Right ventricle myocardium inferior (tissue), 1 donor: ENCODE measurements at regions not wholly inside any gene's neighbourhood (a gene's known extent, or its start where the extent isn't known, plus 50 kb on each side); places are given as distances from the start of the nearest gene placed in this dataset.

ENCODE experiments used
- ATAC-seq: fragments of 200-7000 bp; cut with Tn5 transposase; one replicate; pipeline ENCODE4 v1.9.1; 2020; ENCODE audit warnings: mild to moderate bottlenecking, moderate library complexity
- DNase-seq: peaks from one replicate; pipeline ENCODE4 v3.0.0; 2021; ENCODE audit errors: missing footprints
- intact Hi-C: fragments of 100-400 bp; cut with DNase I; formaldehyde crosslinking; loops from one replicate; pipeline ENCODE4 v1.11.0; 2022
- donor health status: DM: no; HTN: yes; CAD: no; lungs with severe emphysema.

DNA sequence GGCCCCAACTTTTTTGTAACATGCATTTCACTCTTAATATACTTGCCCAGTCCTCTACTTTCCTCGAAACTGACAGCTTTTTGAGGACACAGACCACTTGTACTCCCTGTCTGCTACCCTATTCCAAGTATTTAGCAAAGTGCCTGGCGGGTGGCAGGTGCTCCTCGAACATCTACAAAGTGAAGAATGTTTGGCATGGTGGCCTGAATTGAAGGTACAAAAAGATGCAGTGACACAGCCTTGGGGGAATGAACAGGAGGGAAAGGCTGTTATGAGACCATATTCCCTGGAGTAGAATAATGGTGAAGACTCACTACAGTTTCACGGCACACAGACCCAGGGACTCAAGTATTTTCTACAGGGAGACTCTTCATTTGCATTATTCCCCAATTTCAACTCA, 590.9 kb downstream of the PRELID2 start:
- ATAC-seq (no peak), DNase-seq (no peak)
- intact Hi-C loops = no loop called here

- DNase-seq (no peak), ATAC-seq (no peak)
- intact Hi-C loops = no loop called here
These were observed 592.1 kb downstream of the PRELID2 start for GRCh38 chr5:145243016-145243415.

- ATAC-seq = no peak
- no peak for DNase-seq
- intact Hi-C loops = no loop called here
These were observed 592.6 kb downstream of the PRELID2 start for GRCh38 chr5:145242551-145242950.

- intact Hi-C loops = no loop called here
These were observed 597.3 kb downstream of the PRELID2 start for GRCh38 chr5:145237843-145238242.

GRCh38 chr5:145236983-145237382, 598.2 kb downstream of the PRELID2 start:
- intact Hi-C loops = no loop called here
- DNase-seq (no peak), ATAC-seq (no peak)

More at GRCh38 chr5:145237843-145238242, 597.3 kb downstream of the PRELID2 start:
- ATAC-seq = no peak
- DNase-seq = no peak

GRCh38 chr5:145236127-145236526, 599.0 kb downstream of the PRELID2 start:
- no peak for ATAC-seq
- intact Hi-C loops = no loop called here
- no peak for DNase-seq

DNA sequence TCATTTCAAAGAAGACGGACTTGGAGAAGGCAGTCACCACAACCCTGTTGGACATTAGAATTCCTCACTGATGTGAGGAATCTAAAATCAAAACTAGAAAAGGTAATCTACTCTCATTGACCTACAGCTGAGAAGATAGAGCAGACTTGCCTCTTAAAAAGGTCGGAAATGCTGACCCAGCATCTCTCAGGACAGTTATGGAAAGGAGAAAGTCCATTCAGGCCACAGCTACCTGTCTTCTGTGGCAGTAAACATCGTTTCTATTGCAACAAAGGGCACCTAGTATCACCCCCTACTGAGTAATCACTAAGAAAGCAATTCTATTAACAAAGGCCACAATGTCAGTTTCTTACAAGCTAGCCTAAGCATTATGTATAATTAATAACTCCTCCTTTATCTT, 601.7 kb downstream of the PRELID2 start:
- intact Hi-C loops = no loop called here
- no peak for ATAC-seq
- no peak for DNase-seq

GRCh38 chr5:145230781-145231180, 604.4 kb downstream of the PRELID2 start:
- no peak for ATAC-seq
- no peak for DNase-seq
- intact Hi-C loops = no loop called here

GRCh38 chr5:145228564-145228963, 606.6 kb downstream of the PRELID2 start:
- intact Hi-C loops = no loop called here
- peak; percentile 58 for DNase-seq
- ATAC-seq = no peak

DNA sequence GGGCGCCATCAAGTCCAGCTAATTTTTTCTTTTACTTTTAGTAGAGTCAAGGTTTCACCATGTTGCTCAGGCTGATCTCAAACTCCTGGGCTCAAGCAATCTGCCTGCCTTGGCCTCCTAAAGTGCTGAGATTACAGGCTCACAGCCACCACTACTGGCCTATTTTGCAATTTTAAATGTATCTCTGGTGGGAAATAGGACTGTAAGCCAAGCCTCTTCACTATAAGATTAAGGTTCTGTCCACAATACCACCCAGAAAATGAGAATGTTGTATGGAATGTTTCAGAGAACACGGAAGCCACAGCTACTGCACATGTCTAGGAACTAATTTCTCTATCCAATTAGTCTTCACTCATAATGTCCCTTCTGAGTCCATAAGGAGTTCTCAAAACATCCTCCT, 607.3 kb downstream of the PRELID2 start:
- intact Hi-C loops = no loop called here
- DNase-seq (no peak), ATAC-seq (no peak)

GRCh38 chr5:145226726-145227125, 608.4 kb downstream of the PRELID2 start:
- DNase-seq = no peak
- no peak for ATAC-seq
- intact Hi-C loops = no loop called here

GRCh38 chr5:145225529-145225928, 609.6 kb downstream of the PRELID2 start:
- DNase-seq = no peak
- intact Hi-C loops = no loop called here
- ATAC-seq = no peak

DNA sequence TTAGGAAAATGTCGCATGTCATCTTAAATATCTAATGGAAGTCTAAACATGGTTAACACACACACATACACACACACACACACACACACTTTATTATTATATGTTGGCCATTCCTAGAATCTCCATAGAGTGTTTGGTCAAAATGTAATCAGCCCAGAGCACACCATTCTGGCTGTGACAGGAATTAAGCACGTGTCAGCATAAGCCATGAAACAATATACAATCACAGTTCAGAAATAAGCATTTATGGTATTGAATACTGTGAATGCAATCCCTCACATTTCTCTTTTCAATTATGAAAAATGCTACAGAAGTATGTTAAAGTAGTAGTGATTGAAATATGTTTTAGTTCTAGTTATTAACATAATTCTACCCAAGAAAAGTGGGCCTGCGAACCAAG, 611.6 kb downstream of the PRELID2 start:
- ATAC-seq (no peak), DNase-seq (no peak)
- intact Hi-C loops = no loop called here

- intact Hi-C loops = no loop called here
- no peak for ATAC-seq
- DNase-seq = no peak
These were observed 612.5 kb downstream of the PRELID2 start for GRCh38 chr5:145222622-145223021.

GRCh38 chr5:145221416-145221815, 613.7 kb downstream of the PRELID2 start:
- intact Hi-C loops = no loop called here
- DNase-seq (no peak), ATAC-seq (no peak)

GRCh38 chr5:145220481-145220880, 614.7 kb downstream of the PRELID2 start:
- intact Hi-C loops = no loop called here
- no peak for DNase-seq
- ATAC-seq = no peak

- no peak for ATAC-seq
- intact Hi-C loops = no loop called here
These were observed 616.2 kb downstream of the PRELID2 start for GRCh38 chr5:145218982-145219381.

DNA sequence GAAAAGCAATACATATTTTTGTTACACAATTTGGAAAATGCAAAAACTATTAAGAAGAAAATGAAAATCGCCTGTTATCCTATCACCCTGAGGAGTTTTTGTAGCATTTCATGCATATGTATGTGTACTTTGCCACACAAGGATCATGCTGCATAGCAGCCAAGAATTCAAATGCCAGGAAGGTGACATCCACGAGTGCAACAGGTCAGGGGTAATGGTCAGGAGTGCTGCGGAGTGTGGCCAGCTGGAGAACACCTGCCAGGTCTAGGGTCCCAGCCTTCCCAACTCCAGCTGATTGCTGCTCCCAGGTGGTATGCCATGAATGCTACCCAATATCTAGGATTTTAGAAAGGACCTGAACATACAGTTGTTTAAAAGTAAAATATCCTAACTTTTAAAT, 617.1 kb downstream of the PRELID2 start:
- ATAC-seq = no peak
- no peak for DNase-seq
- intact Hi-C loops = no loop called here

More at GRCh38 chr5:145218982-145219381, 616.2 kb downstream of the PRELID2 start:
- no peak for DNase-seq

- ATAC-seq (no peak), DNase-seq (no peak)
- intact Hi-C loops = no loop called here
These were observed 625.1 kb downstream of the PRELID2 start for GRCh38 chr5:145210020-145210419.

- DNase-seq (no peak), ATAC-seq (no peak)
- intact Hi-C loops = no loop called here
These were observed 629.6 kb downstream of the PRELID2 start for GRCh38 chr5:145205546-145205945.

DNA sequence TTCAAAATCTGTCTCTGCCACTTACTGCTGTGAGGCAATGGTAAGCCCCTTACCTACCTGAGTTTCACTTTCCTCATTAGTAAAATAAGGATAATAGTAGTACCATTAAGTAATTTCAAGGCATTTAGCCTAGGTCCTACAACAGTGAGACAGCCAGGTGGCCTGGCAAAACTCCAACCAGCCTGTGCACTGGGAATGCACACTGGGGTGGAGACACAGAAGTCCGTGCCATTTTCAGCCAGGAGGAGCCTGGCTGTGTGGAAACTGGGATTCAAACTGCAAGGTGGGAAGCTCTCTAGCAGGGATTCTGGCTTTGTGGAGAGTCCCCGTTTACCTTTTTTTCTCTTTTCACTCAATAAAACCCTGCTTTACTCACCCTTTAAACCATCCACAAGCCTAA, 630.4 kb downstream of the PRELID2 start:
- DNase-seq (no peak), ATAC-seq (no peak)
- intact Hi-C loops = no loop called here

- intact Hi-C loops = no loop called here
- no peak for ATAC-seq
These were observed 631.9 kb downstream of the PRELID2 start for GRCh38 chr5:145203193-145203592.

More at GRCh38 chr5:145203193-145203592, 631.9 kb downstream of the PRELID2 start:
- no peak for DNase-seq
